GM23248 (cell line): ENCODE measurements at regions not wholly inside any gene's neighbourhood (a gene's known extent, or its start where the extent isn't known, plus 50 kb on each side); places are given as distances from the start of the nearest gene placed in this dataset.

Experiments
- DNase-seq: peaks from one replicate; pipeline ENCODE4 v3.0.0-alpha.2; 2015
- H2AFZ ChIP-seq: fragments of 200-600 bp; sonication (generic); 2 replicates; pipeline ENCODE4 v1.6.1; 2016; ENCODE audit warnings: antibody characterized with exemption
- H3F3A ChIP-seq: fragments of 200-600 bp; sonication (generic); 2 replicates; pipeline ENCODE4 v1.6.1; 2016; ENCODE audit warnings: mild to moderate bottlenecking, antibody characterized with exemption, mixed run types; ENCODE audit not compliant: insufficient read depth
- H3K27ac ChIP-seq: fragments of 200-600 bp; sonication (generic); 2 replicates; pipeline ENCODE4 v1.5.1; 2016; ENCODE audit warnings: mild to moderate bottlenecking
- H3K27me3 ChIP-seq: fragments of 200-600 bp; sonication (generic); replicated peaks from 2 replicates; pipeline ENCODE4 v1.6.1; 2016; ENCODE audit warnings: mild to moderate bottlenecking; ENCODE audit not compliant: insufficient read depth
- H3K36me3 ChIP-seq: fragments of 200-600 bp; sonication (generic); 2 replicates; pipeline ENCODE4 v1.6.1; 2016; ENCODE audit warnings: low read depth, mild to moderate bottlenecking
- H3K4me1 ChIP-seq: fragments of 200-600 bp; sonication (generic); 2 replicates; pipeline ENCODE4 v1.6.1; 2016; ENCODE audit warnings: mild to moderate bottlenecking; ENCODE audit not compliant: insufficient read depth
- H3K4me2 ChIP-seq: fragments of 200-600 bp; sonication (generic); one replicate; pipeline ENCODE4 v1.6.1; 2016; ENCODE audit warnings: mild to moderate bottlenecking; ENCODE audit not compliant: unreplicated experiment
- H3K4me3 ChIP-seq: fragments of 200-600 bp; sonication (generic); 2 replicates; pipeline ENCODE4 v1.5.1; 2016; ENCODE audit warnings: mild to moderate bottlenecking
- H3K79me2 ChIP-seq: fragments of 200-600 bp; sonication (generic); 2 replicates; pipeline ENCODE4 v1.6.1; 2016; ENCODE audit warnings: mild to moderate bottlenecking; ENCODE audit not compliant: insufficient read depth
- H3K9ac ChIP-seq: fragments of 200-600 bp; sonication (generic); 2 replicates; pipeline ENCODE4 v1.6.1; 2016; ENCODE audit warnings: mild to moderate bottlenecking
- H3K9me2 ChIP-seq: fragments of 200-600 bp; sonication (generic); 2 replicates; pipeline ENCODE4 v1.6.1; 2016; ENCODE audit warnings: mixed run types, mild to moderate bottlenecking, moderate library complexity; ENCODE audit not compliant: insufficient read depth
- H3K9me3 ChIP-seq: fragments of 200-600 bp; sonication (generic); one replicate; pipeline ENCODE4 v1.6.1; 2017; ENCODE audit warnings: low read depth
- H4K20me1 ChIP-seq: fragments of 200-600 bp; sonication (generic); 2 replicates; pipeline ENCODE4 v1.6.0; 2016; ENCODE audit not compliant: insufficient read depth
- EZH2 ChIP-seq: fragments of 200-600 bp; sonication (generic); IDR thresholded peaks from 2 replicates; pipeline ENCODE4 v1.6.1; 2018; ENCODE audit warnings: antibody characterized with exemption, mild to moderate bottlenecking; ENCODE audit not compliant: insufficient read depth, poor library complexity, severe bottlenecking
- EZH2phosphoT487 ChIP-seq: fragments of 200-600 bp; sonication (generic); IDR thresholded peaks from 2 replicates; pipeline ENCODE4 v1.6.1; 2018; ENCODE audit warnings: antibody characterized with exemption, moderate library complexity, mild to moderate bottlenecking, low read depth; ENCODE audit not compliant: insufficient read depth
- WGBS, 2 experiments: methylation state at CpG; one replicate each; pipeline ENCODE4 v1.1.6; 2015 to 2017; ENCODE audit warnings: low lambda C conversion rate in 2 of 2, low coverage in 1 of 2; ENCODE audit errors: missing lambda C conversion rate in 2 of 2; 5-methylcytosine and 5-hydroxymethylcytosine counted together
- in situ Hi-C: fragments of 300-500 bp; cut with MboI; formaldehyde crosslinking; loops from 2 replicates; pipeline ENCODE4 v1.15.0; 2020

DNA sequence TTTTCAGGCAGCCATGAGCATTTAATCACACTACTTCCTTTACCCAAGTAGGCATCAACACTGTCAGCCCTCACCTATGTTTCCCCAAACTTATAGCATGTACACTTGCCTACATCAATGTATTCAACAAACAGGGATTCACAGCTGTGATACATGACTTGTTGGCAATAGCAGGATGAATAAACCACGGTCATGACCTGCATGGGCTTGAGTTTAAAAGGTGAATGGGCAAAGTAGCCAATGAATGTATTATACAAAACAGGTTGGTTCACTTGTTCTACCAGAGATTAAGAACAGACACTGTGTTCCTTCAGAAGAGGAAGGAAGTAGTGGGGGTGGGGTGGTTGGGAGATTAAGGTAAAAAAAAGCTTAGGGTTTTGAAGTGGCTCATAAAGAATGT is 861.9 kb upstream of the SEMA6D start:
- Histone ChIP-seq H3K27me3 (no peaks in the 10 kb centered on the region), H3K27ac (no peak overlapping the region), H3K9me3 (no peaks in the 10 kb centered on the region), H3K36me3 (no peaks in the 10 kb centered on the region), H3K4me1 (no peaks in the 10 kb centered on the region), H2AFZ (no peak overlapping the region), H3K9me2 (no peaks in the 10 kb centered on the region), H3F3A (no peaks in the 10 kb centered on the region), H3K4me2 (no peak overlapping the region), H3K9ac (no peak overlapping the region), H4K20me1 (no peaks in the 10 kb centered on the region), H3K4me3 (no peak overlapping the region), H3K79me2 (no peaks in the 10 kb centered on the region)
- in situ Hi-C loops = no loop called here
- TF ChIP-seq EZH2phosphoT487 (no peak), EZH2 (no peak)
- no peak for DNase-seq
- 3 to 10% methylated on average over 1 of the region's 1 CpG for WGBS, 2 experiments

DNA sequence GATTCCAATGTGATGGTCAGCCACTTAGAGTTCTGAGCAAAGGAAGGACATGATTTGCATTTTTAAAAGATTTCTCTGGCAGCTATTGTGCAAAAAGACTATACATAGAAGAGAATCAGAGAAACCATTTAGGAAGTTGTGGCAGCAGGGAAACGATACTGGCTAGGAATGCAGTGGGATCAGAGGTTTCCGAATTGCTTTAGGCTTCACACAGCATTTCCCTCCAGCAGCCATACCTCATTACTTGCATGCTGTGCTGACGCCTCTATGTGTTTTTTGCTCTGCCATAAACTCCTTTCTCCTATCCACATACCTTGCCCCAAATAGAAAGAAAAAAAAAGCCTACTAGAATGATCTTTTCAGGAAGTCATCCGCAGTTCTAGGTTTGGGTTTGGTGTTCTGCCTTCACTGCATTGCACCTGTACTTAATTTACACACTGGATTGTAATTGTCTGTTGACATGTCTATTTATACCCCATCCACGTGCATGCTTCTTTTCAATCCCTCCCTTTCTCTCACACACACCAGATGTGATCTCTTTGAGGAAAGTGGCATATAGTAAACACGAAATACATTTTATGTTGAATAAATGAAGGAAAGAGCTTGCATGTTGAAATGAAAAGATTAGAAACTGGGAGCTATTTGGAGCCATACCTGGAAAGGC is 860.3 kb upstream of the SEMA6D start:
- no peak for DNase-seq

DNA sequence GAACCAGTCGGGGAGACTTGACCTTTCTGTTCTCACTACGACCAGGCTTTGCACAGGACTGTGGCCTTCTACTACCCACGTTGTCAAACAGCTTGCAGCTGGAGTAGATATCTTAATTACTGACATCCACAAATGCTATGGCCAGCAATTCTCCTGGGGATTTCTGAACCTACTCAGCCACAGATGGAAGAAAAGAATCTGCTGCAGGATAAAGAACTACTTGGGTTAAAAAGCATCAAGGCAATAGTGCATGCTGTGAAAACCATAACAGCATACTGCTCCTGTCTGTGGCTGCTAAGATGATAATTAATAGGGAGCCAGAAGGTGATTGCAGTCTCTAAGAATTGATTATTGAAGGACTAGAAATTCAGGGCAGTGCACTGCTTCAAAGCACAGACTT is 859.2 kb upstream of the SEMA6D start:
- in situ Hi-C loops = no loop called here
- no peak overlapping the region for H3K27ac ChIP-seq
- H3K9me3 ChIP-seq = no peaks in the 10 kb centered on the region
- no peak overlapping the region for H2AFZ ChIP-seq
- no peaks in the 10 kb centered on the region for H3K4me1 ChIP-seq
- H4K20me1 ChIP-seq = no peaks in the 10 kb centered on the region
- no peak for TF ChIP-seq EZH2phosphoT487
- no peak for TF ChIP-seq EZH2
- no peak overlapping the region for H3K4me2 ChIP-seq
- WGBS, 2 experiments = 12 to 25% methylated on average over 3 of the region's 3 CpGs
- no peaks in the 10 kb centered on the region for H3K9me2 ChIP-seq
- H3K9ac ChIP-seq = no peak overlapping the region
- H3K4me3 ChIP-seq = no peak overlapping the region
- no peaks in the 10 kb centered on the region for H3F3A ChIP-seq
- DNase-seq = no peak
- no peaks in the 10 kb centered on the region for H3K27me3 ChIP-seq
- H3K79me2 ChIP-seq = no peaks in the 10 kb centered on the region
- no peaks in the 10 kb centered on the region for H3K36me3 ChIP-seq

More for the DNA sequence above, 860.3 kb upstream of the SEMA6D start:
- no peak overlapping the region for H3K4me2 ChIP-seq
- no peaks in the 10 kb centered on the region for H3K9me2 ChIP-seq
- no peak overlapping the region for H3K27ac ChIP-seq
- in situ Hi-C loops = no loop called here
- H3K36me3 ChIP-seq = no peaks in the 10 kb centered on the region
- TF ChIP-seq EZH2phosphoT487 = no peak
- no peaks in the 10 kb centered on the region for H3K79me2 ChIP-seq
- H3K4me1 ChIP-seq = no peaks in the 10 kb centered on the region
- 11 to 13% methylated on average over 6 of the region's 6 CpGs for WGBS, 2 experiments
- H3K9me3 ChIP-seq = no peaks in the 10 kb centered on the region
- no peaks in the 10 kb centered on the region for H3F3A ChIP-seq
- H4K20me1 ChIP-seq = no peaks in the 10 kb centered on the region
- no peak overlapping the region for H3K9ac ChIP-seq
- H3K27me3 ChIP-seq = no peaks in the 10 kb centered on the region
- H3K4me3 ChIP-seq = no peak overlapping the region
- H2AFZ ChIP-seq = no peak overlapping the region

DNA sequence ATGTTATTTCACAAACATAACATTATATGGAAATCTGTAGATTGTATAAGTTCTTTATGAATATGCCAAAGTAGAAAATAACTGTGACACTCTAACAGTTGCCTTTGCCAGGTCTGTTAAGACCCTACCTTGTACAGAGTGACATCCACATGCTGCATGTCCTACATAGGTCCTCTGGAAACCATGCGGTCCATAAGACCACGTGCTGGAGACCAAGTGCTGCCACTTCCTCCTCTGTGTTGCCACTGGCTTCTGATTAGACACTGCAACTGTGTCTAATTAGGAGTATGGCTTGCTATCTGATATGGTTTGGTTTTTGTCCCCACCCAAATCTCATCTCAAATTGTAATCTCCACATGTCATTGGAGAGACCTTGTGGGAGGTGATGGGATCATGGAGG is 855.5 kb upstream of the SEMA6D start:
- no peak overlapping the region for H3K4me3 ChIP-seq
- H4K20me1 ChIP-seq = no peaks in the 10 kb centered on the region
- no peaks in the 10 kb centered on the region for H3K36me3 ChIP-seq
- no peaks in the 10 kb centered on the region for H3K9me2 ChIP-seq
- no peak overlapping the region for H2AFZ ChIP-seq
- no peak overlapping the region for H3K27ac ChIP-seq
- H3F3A ChIP-seq = no peaks in the 10 kb centered on the region
- H3K4me1 ChIP-seq = no peaks in the 10 kb centered on the region
- 48 to 64% methylated on average over 2 of the region's 2 CpGs for WGBS, 2 experiments
- DNase-seq = no peak
- H3K9me3 ChIP-seq = no peaks in the 10 kb centered on the region
- in situ Hi-C loops = no loop called here
- no peak overlapping the region for H3K4me2 ChIP-seq
- no peaks in the 10 kb centered on the region for H3K27me3 ChIP-seq
- no peaks in the 10 kb centered on the region for H3K79me2 ChIP-seq
- TF ChIP-seq EZH2phosphoT487 (no peak), EZH2 (no peak)
- H3K9ac ChIP-seq = no peak overlapping the region

DNA sequence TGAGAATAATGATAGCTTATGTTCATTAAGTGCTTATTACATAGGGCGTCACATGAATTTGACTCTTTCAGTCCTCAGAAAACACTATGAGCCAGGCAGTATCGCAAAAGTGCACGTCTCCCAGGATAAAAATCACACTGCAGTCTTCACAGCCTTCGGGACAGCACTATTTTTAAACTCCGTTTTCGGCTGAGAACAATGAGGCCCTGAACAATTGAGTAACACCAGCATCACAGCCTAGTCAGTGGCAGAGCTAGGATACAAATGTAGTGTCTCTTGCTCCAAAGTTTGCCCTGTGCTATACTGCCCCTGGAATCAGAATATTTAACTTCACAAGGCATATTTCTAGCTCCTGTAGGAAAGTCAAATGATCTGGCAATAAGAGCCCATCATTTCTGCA is 852.1 kb upstream of the SEMA6D start:
- 14 to 15% methylated on average over 6 of the region's 6 CpGs for whole genome bisulfite sequencing, 2 experiments
- TF ChIP-seq EZH2 (no peak), EZH2phosphoT487 (no peak)

More for the DNA sequence above, 852.1 kb upstream of the SEMA6D start:
- Histone ChIP-seq H3K9ac (no peak overlapping the region), H3K36me3 (no peaks in the 10 kb centered on the region), H3K27me3 (no peaks in the 10 kb centered on the region), H3F3A (no peaks in the 10 kb centered on the region), H3K4me2 (no peak overlapping the region), H3K27ac (no peak overlapping the region), H3K9me2 (no peaks in the 10 kb centered on the region), H3K9me3 (no peaks in the 10 kb centered on the region), H3K4me1 (no peaks in the 10 kb centered on the region), H3K4me3 (no peak overlapping the region), H2AFZ (no peak overlapping the region), H4K20me1 (no peaks in the 10 kb centered on the region), H3K79me2 (no peaks in the 10 kb centered on the region)
- in situ Hi-C loops = no loop called here
- DNase-seq = no peak
